GM21717 (cell line): ENCODE measurements at regions not wholly inside any gene's neighbourhood (a gene's known extent, or its start where the extent isn't known, plus 50 kb on each side); places are given as distances from the start of the nearest gene placed in this dataset.

Experiments
- ATAC-seq: cut with Tn5 transposase; IDR thresholded peaks from one replicate; pipeline ENCODE4 v1.9.1; 2021; ENCODE audit warnings: mild to moderate bottlenecking, moderate library complexity; ENCODE audit not compliant: unreplicated experiment

GRCh38 chr2:177029075-177029474 lies 183.5 kb upstream of the HNRNPA3 start:
- ATAC-seq: no peak

- ATAC-seq: no peak
Measured at GRCh38 chr2:177029501-177029900, 183.1 kb upstream of the HNRNPA3 start.

- no peak for ATAC-seq
Measured at GRCh38 chr2:177029901-177030300, 182.7 kb upstream of the HNRNPA3 start.

- ATAC-seq: no peak
Measured at GRCh38 chr2:177030451-177031105, 182.0 kb upstream of the HNRNPA3 start.

GRCh38 chr2:177031438-177032180 lies 181.0 kb upstream of the HNRNPA3 start:
- ATAC-seq: no peak

- no peak for ATAC-seq
Measured at GRCh38 chr2:177036747-177037146, 175.8 kb upstream of the HNRNPA3 start.

GRCh38 chr2:177037569-177037968 lies 175.0 kb upstream of the HNRNPA3 start:
- ATAC-seq: no peak

GRCh38 chr2:177038787-177039484 lies 173.7 kb upstream of the HNRNPA3 start:
- ATAC-seq: no peak

- no peak for ATAC-seq
Measured at GRCh38 chr2:177042311-177042710, 170.3 kb upstream of the HNRNPA3 start.

GRCh38 chr2:177044671-177045070 lies 167.9 kb upstream of the HNRNPA3 start:
- ATAC-seq: no peak

- ATAC-seq: no peak
Measured at GRCh38 chr2:177048981-177049380, 163.6 kb upstream of the HNRNPA3 start.

- ATAC-seq: no peak
Measured at GRCh38 chr2:177051278-177051677, 161.3 kb upstream of the HNRNPA3 start.

- no peak for ATAC-seq
Measured at GRCh38 chr2:177052471-177052870, 160.1 kb upstream of the HNRNPA3 start.

GRCh38 chr2:177053038-177053437 lies 159.6 kb upstream of the HNRNPA3 start:
- no peak for ATAC-seq

GRCh38 chr2:177053716-177054115 lies 158.9 kb upstream of the HNRNPA3 start:
- no peak for ATAC-seq

GRCh38 chr2:177056481-177056929 lies 156.1 kb upstream of the HNRNPA3 start:
- ATAC-seq: no peak

- ATAC-seq: no peak
Measured at GRCh38 chr2:177058747-177059146, 153.8 kb upstream of the HNRNPA3 start.

- no peak for ATAC-seq
Measured at GRCh38 chr2:177059293-177059692, 153.3 kb upstream of the HNRNPA3 start.

- ATAC-seq: no peak
Measured at GRCh38 chr2:177063331-177063730, 149.3 kb upstream of the HNRNPA3 start.

- no peak for ATAC-seq
Measured at GRCh38 chr2:177064422-177064821, 148.2 kb upstream of the HNRNPA3 start.

GRCh38 chr2:177068967-177069366 lies 143.6 kb upstream of the HNRNPA3 start:
- ATAC-seq: no peak

- no peak for ATAC-seq
Measured at GRCh38 chr2:177072090-177072489, 140.5 kb upstream of the HNRNPA3 start.
